RWPE2 (cell line): ENCODE measurements at regions not wholly inside any gene's neighbourhood (a gene's known extent, or its start where the extent isn't known, plus 50 kb on each side); places are given as distances from the start of the nearest gene placed in this dataset.

ENCODE experiments used
- ATAC-seq: fragments of 200-7000 bp; cut with Tn5 transposase; 3 replicates; pipeline ENCODE4 v1.9.1; 2021; ENCODE audit warnings: low read depth
- DNase-seq: peaks from one replicate; pipeline ENCODE4 v3.0.0-alpha.2; 2020; ENCODE audit warnings: low spot score
- H3K27ac ChIP-seq: fragments of 450-650 bp; 2 replicates; pipeline ENCODE4 v1.5.1; 2017; ENCODE audit warnings: mild to moderate bottlenecking; ENCODE audit not compliant: poor library complexity, severe bottlenecking
- H3K27me3 ChIP-seq: fragments of 250-450 bp; sonication (Bioruptor Pico); 2 replicates; pipeline ENCODE4 v1.5.1; 2021; ENCODE audit warnings: mild to moderate bottlenecking, moderate library complexity; ENCODE audit not compliant: insufficient read depth, poor library complexity, severe bottlenecking
- H3K36me3 ChIP-seq: fragments of 250-450 bp; sonication (Bioruptor Pico); 2 replicates; pipeline ENCODE4 v1.5.1; 2020; ENCODE audit warnings: low read depth, mild to moderate bottlenecking, moderate library complexity
- H3K4me1 ChIP-seq: fragments of 250-450 bp; sonication (Bioruptor Pico); 2 replicates; pipeline ENCODE4 v1.5.1; 2021; ENCODE audit warnings: mild to moderate bottlenecking, moderate library complexity; ENCODE audit not compliant: insufficient read depth, poor library complexity, severe bottlenecking
- H3K4me3 ChIP-seq: fragments of 250-450 bp; sonication (Bioruptor Pico); 2 replicates; pipeline ENCODE4 v1.5.1; 2021; ENCODE audit warnings: mild to moderate bottlenecking, moderate library complexity; ENCODE audit not compliant: severe bottlenecking
- H3K9me3 ChIP-seq: fragments of 250-450 bp; sonication (Bioruptor Pico); 2 replicates; pipeline ENCODE4 v1.5.1; 2021; ENCODE audit warnings: mild to moderate bottlenecking, moderate library complexity; ENCODE audit not compliant: severe bottlenecking
- TF ChIP-seq, protein P1 (sequence below): fragments of 450-650 bp; IDR thresholded peaks from one replicate; pipeline ENCODE4 v1.5.1; 2017; ENCODE audit warnings: mild to moderate bottlenecking, moderate library complexity; ENCODE audit not compliant: poor library complexity, severe bottlenecking

DNA sequence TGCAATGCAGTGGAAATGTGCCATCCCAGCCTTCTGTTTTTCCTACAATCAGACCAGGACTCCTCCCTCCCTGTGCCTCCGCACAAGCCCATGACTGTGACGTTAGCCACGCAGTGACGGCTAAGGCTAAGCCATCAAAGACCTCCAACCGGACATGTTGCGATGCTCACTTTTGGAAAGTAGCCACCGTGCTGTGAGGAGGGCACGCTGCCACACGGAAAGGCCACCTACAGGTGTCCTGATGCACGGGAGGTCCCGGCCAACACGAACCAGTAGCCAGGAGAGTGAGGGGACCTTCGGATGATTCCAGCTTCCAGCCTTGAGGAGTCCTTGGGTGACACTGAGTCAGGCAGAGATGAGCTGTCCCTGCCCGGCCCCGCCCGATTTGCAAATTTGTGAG lies 53.9 kb downstream of the FOXL1 start:
- H3K4me1 ChIP-seq, result peaks cover 11% of the 10 kb centered on the region
- H3K36me3 ChIP-seq, result no peaks in the 10 kb centered on the region
- H3K9me3 ChIP-seq, result no peaks in the 10 kb centered on the region
- ATAC-seq (no peak), DNase-seq (no peak)
- H3K27me3 ChIP-seq, result no peaks in the 10 kb centered on the region
- TF ChIP-seq, protein P1, sequence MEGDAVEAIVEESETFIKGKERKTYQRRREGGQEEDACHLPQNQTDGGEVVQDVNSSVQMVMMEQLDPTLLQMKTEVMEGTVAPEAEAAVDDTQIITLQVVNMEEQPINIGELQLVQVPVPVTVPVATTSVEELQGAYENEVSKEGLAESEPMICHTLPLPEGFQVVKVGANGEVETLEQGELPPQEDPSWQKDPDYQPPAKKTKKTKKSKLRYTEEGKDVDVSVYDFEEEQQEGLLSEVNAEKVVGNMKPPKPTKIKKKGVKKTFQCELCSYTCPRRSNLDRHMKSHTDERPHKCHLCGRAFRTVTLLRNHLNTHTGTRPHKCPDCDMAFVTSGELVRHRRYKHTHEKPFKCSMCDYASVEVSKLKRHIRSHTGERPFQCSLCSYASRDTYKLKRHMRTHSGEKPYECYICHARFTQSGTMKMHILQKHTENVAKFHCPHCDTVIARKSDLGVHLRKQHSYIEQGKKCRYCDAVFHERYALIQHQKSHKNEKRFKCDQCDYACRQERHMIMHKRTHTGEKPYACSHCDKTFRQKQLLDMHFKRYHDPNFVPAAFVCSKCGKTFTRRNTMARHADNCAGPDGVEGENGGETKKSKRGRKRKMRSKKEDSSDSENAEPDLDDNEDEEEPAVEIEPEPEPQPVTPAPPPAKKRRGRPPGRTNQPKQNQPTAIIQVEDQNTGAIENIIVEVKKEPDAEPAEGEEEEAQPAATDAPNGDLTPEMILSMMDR, result no peak
- H3K4me3 ChIP-seq, result no peak overlapping the region
- peak overlapping the region; percentile 40 for H3K27ac ChIP-seq

DNA sequence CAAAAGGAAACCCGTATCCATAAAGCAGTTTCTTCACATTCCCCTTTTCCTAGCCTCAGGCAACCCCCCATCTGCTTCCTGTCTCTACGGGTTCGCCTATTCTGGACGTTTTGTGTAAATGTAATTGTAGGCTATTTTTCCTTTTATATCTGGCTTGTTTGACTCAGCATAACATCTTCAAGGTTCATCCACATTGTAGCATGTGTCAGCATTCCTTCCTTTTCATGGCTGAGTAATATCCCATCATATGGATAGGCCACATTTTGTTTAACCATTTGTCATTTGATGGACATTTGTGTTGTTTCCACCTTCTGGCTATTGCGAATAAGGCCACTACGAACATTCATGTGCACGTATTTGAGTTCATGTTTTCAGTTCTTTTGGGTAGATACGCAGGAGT lies 54.6 kb downstream of the FOXL1 start:
- Histone ChIP-seq H3K36me3 (no peaks in the 10 kb centered on the region), H3K27ac (no peak overlapping the region), H3K4me3 (no peak overlapping the region), H3K27me3 (no peaks in the 10 kb centered on the region), H3K4me1 (peaks cover 11% of the 10 kb centered on the region), H3K9me3 (no peaks in the 10 kb centered on the region)
- DNase-seq, result no peak
- TF ChIP-seq, protein P1, result no peak
- no peak for ATAC-seq

DNA sequence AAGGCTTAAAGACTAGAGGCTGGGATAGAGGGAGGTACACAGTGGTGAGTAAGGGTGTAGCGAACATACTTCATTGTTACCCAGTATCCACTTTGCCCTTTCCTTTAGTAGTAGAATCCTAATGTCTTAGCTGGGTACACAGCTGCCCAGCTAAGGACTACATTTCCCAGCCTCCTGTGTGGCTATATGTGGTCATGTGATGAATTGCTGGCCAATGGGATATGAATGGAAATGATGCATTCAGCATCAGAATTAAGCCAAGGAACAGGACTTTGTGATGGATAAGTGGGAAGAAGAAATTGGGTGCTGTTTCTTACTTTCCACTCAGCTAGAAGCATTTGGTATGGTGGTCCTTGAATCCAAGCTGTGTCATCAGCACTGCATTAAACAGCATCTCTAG lies 55.9 kb downstream of the FOXL1 start:
- ATAC-seq, result peak; percentile 57; the same call in 2 of the 3 replicates
- Histone ChIP-seq H3K4me1 (peaks cover 11% of the 10 kb centered on the region), H3K9me3 (no peaks in the 10 kb centered on the region), H3K27ac (no peak overlapping the region), H3K27me3 (no peaks in the 10 kb centered on the region), H3K36me3 (no peaks in the 10 kb centered on the region), H3K4me3 (no peak overlapping the region)
- TF ChIP-seq, protein P1, result no peak
- DNase-seq, result no peak

DNA sequence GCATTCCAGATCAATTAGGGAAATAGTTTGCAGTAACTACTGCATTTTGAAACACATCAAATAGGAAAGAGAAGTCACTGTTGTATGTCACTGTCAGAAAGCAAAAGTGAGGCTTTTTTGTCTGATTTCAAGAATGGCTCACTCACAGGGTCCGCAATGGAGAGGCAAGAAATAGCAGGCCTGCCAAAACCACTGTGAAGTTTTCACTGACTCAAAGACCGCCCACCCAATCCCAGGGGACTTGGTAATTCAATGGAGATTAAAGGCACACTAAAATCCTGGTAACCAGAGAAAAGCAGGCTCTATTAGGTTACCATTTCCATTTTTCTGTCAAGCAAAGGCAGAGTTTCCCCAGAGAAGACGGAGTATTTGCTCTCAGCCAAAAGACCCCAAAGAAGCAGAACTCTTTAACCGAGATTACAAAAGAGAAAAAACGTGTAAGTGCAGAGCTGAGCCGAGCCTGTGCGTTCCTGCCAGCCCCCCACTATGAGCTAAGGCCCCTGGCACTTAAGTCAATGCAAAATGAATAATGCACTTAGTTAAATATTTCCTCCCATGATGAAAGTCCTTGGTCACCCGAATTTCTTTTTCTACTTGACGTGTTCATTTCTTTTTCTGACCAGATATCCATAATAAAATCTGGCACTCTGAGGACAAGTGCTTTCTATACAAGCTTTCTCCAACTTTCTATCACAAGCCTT lies 57.0 kb downstream of the FOXL1 start:
- H3K4me1 ChIP-seq, result peaks cover 11% of the 10 kb centered on the region
- H3K27ac ChIP-seq, result no peak overlapping the region
- no peak overlapping the region for H3K4me3 ChIP-seq
- no peaks in the 10 kb centered on the region for H3K27me3 ChIP-seq
- H3K9me3 ChIP-seq, result no peaks in the 10 kb centered on the region
- ATAC-seq (no peak), DNase-seq (no peak)
- TF ChIP-seq, protein P1, result no peak
- H3K36me3 ChIP-seq, result no peaks in the 10 kb centered on the region

DNA sequence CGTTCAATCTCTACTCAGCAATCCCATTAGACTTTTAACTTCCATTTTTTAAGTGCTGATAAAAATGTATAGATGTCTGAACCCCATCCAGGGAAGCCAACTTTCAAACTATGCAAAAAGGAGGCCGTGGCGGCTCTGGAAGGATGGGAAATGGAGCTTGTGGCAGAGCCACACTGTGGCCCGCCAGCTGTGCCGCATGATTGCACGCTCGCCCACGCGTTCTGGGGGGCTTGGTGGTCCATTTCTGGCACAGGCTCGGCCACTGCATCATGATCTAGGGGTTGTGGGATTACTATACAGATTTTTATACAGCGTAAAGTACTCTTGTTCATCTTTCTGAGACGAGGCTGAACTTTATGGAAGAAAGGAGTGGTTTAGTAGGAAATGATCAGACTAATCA lies 57.6 kb downstream of the FOXL1 start:
- TF ChIP-seq, protein P1, result no peak
- DNase-seq (no peak), ATAC-seq (no peak)
- H3K9me3 ChIP-seq, result no peaks in the 10 kb centered on the region
- no peak overlapping the region for H3K4me3 ChIP-seq
- no peaks in the 10 kb centered on the region for H3K27me3 ChIP-seq
- no peak overlapping the region for H3K27ac ChIP-seq
- H3K36me3 ChIP-seq, result no peaks in the 10 kb centered on the region
- peaks cover 11% of the 10 kb centered on the region for H3K4me1 ChIP-seq
